Nephron (organoid): ENCODE measurements at regions not wholly inside any gene's neighbourhood (a gene's known extent, or its start where the extent isn't known, plus 50 kb on each side); places are given as distances from the start of the nearest gene placed in this dataset.

Experiments
- H3K27ac Mint-ChIP-seq, 3 experiments: 2 replicates each; pipeline ENCODE4 v1.8.0; 2020; ENCODE audit warnings: mixed read lengths in 3 of 3, mild to moderate bottlenecking in 2 of 3, moderate library complexity in 1 of 3
- H3K27me3 Mint-ChIP-seq: 2 replicates; pipeline ENCODE4 v1.8.0; 2021; ENCODE audit warnings: low read depth, mild to moderate bottlenecking, moderate library complexity, mixed read lengths
- H3K36me3 Mint-ChIP-seq: 2 replicates; pipeline ENCODE4 v1.8.0; 2020; ENCODE audit warnings: low read depth, mixed read lengths
- H3K4me1 Mint-ChIP-seq: 2 replicates; pipeline ENCODE4 v1.8.0; 2020; ENCODE audit warnings: mixed read lengths
- H3K4me3 Mint-ChIP-seq, 3 experiments: 2 replicates each; pipeline ENCODE4 v1.8.0; 2020; ENCODE audit warnings: mild to moderate bottlenecking in 3 of 3, mixed read lengths in 3 of 3, moderate library complexity in 2 of 3
- H3K9me3 Mint-ChIP-seq: 2 replicates; pipeline ENCODE4 v1.8.0; 2020; ENCODE audit warnings: mixed read lengths
- TF ChIP-seq, protein P1 (sequence below), 3 experiments: fragments of 200-600 bp; sonication (generic); IDR thresholded peaks; one replicate each; pipeline ENCODE4 v1.5.0; 2021; ENCODE audit warnings: antibody characterized with exemption in 3 of 3; ENCODE audit not compliant: unreplicated experiment in 3 of 3

GRCh38 chr7:113414401-113415035, 296.2 kb upstream of the SMIM30 start:
- H3K4me3 Mint-ChIP-seq: no peak overlapping the region
- H3K4me1 Mint-ChIP-seq: no peaks in the 10 kb centered on the region
- TF ChIP-seq, protein P1, sequence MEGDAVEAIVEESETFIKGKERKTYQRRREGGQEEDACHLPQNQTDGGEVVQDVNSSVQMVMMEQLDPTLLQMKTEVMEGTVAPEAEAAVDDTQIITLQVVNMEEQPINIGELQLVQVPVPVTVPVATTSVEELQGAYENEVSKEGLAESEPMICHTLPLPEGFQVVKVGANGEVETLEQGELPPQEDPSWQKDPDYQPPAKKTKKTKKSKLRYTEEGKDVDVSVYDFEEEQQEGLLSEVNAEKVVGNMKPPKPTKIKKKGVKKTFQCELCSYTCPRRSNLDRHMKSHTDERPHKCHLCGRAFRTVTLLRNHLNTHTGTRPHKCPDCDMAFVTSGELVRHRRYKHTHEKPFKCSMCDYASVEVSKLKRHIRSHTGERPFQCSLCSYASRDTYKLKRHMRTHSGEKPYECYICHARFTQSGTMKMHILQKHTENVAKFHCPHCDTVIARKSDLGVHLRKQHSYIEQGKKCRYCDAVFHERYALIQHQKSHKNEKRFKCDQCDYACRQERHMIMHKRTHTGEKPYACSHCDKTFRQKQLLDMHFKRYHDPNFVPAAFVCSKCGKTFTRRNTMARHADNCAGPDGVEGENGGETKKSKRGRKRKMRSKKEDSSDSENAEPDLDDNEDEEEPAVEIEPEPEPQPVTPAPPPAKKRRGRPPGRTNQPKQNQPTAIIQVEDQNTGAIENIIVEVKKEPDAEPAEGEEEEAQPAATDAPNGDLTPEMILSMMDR (IDR thresholded peaks at IDR 0.05; ENCODE audit: unreplicated experiment in 3 of 3): no peak
- H3K9me3 Mint-ChIP-seq: no peaks in the 10 kb centered on the region
- no peaks in the 10 kb centered on the region for H3K27me3 Mint-ChIP-seq
- H3K36me3 Mint-ChIP-seq: no peaks in the 10 kb centered on the region
- peak overlapping the region in 1 of 3 experiments; percentile 28 for H3K27ac Mint-ChIP-seq

DNA sequence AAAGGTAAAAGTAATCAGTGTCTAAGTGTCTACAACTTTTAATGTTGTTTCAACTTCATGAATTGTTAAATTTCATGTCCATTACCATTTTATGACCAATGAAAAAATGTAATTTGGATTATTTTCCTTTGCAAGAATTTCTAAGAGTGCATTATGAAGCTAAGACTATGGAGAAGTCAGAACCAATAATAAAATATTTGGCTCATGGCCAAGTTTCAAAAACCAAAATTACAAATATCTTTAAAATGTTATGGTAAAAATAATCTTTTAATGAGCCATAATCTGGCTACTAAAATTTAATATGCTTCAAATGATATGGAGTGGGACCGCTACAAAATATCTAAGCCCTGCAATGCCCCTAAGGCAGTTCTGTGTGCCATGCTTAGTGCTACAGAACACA, 294.1 kb upstream of the SMIM30 start:
- no peak overlapping the region for H3K27ac Mint-ChIP-seq
- no peaks in the 10 kb centered on the region for H3K9me3 Mint-ChIP-seq
- no peaks in the 10 kb centered on the region for H3K27me3 Mint-ChIP-seq
- TF ChIP-seq, protein P1 (IDR thresholded peaks at IDR 0.05; ENCODE audit: unreplicated experiment in 3 of 3): no peak
- H3K4me3 Mint-ChIP-seq: no peak overlapping the region
- H3K4me1 Mint-ChIP-seq: no peaks in the 10 kb centered on the region
- H3K36me3 Mint-ChIP-seq: no peaks in the 10 kb centered on the region

DNA sequence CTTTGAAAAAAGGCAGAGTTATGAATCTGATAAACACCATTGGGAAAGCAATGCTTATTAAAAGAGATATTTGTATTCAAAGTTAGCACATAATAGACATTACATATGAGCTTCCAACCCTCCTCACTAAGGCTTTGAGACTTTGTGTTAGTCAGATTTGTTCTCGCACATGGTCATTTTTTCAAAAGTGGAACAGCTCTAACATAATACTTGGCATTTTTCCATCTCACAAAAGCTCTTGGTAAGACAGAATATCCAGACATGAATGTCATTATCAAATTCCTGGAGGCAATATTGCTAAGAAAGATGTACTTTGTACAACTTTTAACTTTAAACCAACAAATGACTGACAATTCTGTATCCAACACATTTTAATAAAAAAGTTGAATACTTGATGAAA, 292.4 kb upstream of the SMIM30 start:
- TF ChIP-seq, protein P1 (IDR thresholded peaks at IDR 0.05; ENCODE audit: unreplicated experiment in 3 of 3): no peak
- Mint-ChIP-seq H3K27ac (peak overlapping the region in 1 of 3 experiments; percentile 39), H3K36me3 (no peaks in the 10 kb centered on the region), H3K4me1 (no peaks in the 10 kb centered on the region), H3K27me3 (no peaks in the 10 kb centered on the region), H3K9me3 (no peaks in the 10 kb centered on the region), H3K4me3 (no peak overlapping the region)

GRCh38 chr7:113408999-113409398, 290.6 kb upstream of the SMIM30 start:
- Mint-ChIP-seq H3K4me1 (no peaks in the 10 kb centered on the region), H3K9me3 (no peaks in the 10 kb centered on the region), H3K27me3 (no peaks in the 10 kb centered on the region), H3K27ac (no peak overlapping the region), H3K36me3 (no peaks in the 10 kb centered on the region), H3K4me3 (no peak overlapping the region)
- TF ChIP-seq, protein P1 (IDR thresholded peaks at IDR 0.05; ENCODE audit: unreplicated experiment in 3 of 3): no peak

DNA sequence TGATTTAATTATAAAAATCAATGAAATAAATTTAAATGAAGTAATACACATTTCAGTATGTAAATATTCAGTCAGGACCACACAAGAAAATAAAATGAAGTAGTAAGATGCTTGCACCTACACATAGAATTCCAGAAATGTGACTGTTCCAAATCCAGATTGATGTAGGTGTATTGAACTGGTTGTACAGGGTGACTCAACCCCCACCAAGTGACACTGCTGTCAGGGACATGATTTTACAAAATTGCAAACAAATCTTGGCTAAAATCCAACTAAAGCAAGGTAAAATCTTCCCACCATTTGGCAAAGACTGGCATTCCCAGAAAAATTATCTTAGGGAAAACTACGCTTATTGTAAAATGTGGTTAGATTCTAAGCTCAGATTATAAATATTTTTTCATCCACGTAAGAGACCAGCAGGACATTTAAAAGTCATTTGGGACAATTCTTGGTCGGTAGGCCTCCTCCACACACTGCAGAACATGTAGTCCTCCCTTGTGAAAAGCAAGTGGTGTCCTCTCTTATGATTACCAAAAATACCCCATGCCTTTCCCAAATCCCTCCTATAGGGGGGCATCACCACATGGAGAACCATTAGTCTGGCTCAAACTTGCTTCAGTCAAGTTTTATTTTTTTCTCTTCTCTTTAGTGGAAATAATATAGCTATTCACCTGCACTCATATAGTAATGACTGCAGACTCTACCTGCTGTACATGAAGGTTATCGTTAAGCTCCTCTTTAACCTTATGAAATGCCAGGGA, 287.1 kb upstream of the SMIM30 start:
- no peaks in the 10 kb centered on the region for H3K9me3 Mint-ChIP-seq
- no peak overlapping the region for H3K4me3 Mint-ChIP-seq
- TF ChIP-seq, protein P1 (IDR thresholded peaks at IDR 0.05; ENCODE audit: unreplicated experiment in 3 of 3): no peak
- H3K4me1 Mint-ChIP-seq: peaks cover 9% of the 10 kb centered on the region
- no peaks in the 10 kb centered on the region for H3K36me3 Mint-ChIP-seq
- peak overlapping the region; percentile 25 to 77 (median 26) for H3K27ac Mint-ChIP-seq
- peaks cover 4% of the 10 kb centered on the region for H3K27me3 Mint-ChIP-seq
